AG04450 (cell line): ENCODE measurements at regions not wholly inside any gene's neighbourhood (a gene's known extent, or its start where the extent isn't known, plus 50 kb on each side); places are given as distances from the start of the nearest gene placed in this dataset.
"Not testable (repeated sequence)": the region's sequence is repeated elsewhere in the genome, so short reads cannot be mapped to it uniquely, and the experiment has no call there.

Source experiments
- CTCF ChIA-PET: fragments of 300-600, 350-600 bp; formaldehyde crosslinking; extraction: SDS; loops from one replicate; lab custom pipeline; 2022; ENCODE audit warnings: antibody characterized with exemption, inconsistent platforms; lab: Charles Lee
- POLR2A ChIA-PET: fragments of 350-600 bp; formaldehyde crosslinking; extraction: SDS; loops from one replicate; lab custom pipeline; 2021; ENCODE audit warnings: antibody characterized with exemption, inconsistent platforms; lab: Yijun Ruan, JAX
- DNase-seq: peaks from one replicate; pipeline ENCODE4 v3.0.0-alpha.2; 2011; ENCODE audit warnings: low read depth, low spot score
- H3K27ac ChIP-seq: one replicate; pipeline ENCODE4 v1.5.1; 2012; ENCODE audit warnings: low read depth, low read length, control low read depth
- H3K27me3 ChIP-seq: one replicate; pipeline ENCODE4 v1.6.0; 2012; ENCODE audit warnings: low read length; ENCODE audit not compliant: control insufficient read depth, insufficient read depth
- H3K4me3 ChIP-seq: 2 replicates; pipeline ENCODE4 v1.5.1; 2011; ENCODE audit warnings: mild to moderate bottlenecking, low read depth, low read length, control low read depth
- H3K9me3 ChIP-seq: 2 replicates; pipeline ENCODE4 v1.5.1; 2012; ENCODE audit warnings: low read length; ENCODE audit not compliant: control insufficient read depth, insufficient read depth
- TF ChIP-seq, protein P1 (sequence below): IDR thresholded peaks from 2 replicates; pipeline ENCODE4 v1.5.1; 2011; ENCODE audit warnings: low read depth, low read length, control low read depth, inconsistent platforms

- ChIA-PET POLR2A (no interaction called here), CTCF (no interaction called here)
- H3K27ac ChIP-seq = no peak overlapping the region
- TF ChIP-seq, protein P1, sequence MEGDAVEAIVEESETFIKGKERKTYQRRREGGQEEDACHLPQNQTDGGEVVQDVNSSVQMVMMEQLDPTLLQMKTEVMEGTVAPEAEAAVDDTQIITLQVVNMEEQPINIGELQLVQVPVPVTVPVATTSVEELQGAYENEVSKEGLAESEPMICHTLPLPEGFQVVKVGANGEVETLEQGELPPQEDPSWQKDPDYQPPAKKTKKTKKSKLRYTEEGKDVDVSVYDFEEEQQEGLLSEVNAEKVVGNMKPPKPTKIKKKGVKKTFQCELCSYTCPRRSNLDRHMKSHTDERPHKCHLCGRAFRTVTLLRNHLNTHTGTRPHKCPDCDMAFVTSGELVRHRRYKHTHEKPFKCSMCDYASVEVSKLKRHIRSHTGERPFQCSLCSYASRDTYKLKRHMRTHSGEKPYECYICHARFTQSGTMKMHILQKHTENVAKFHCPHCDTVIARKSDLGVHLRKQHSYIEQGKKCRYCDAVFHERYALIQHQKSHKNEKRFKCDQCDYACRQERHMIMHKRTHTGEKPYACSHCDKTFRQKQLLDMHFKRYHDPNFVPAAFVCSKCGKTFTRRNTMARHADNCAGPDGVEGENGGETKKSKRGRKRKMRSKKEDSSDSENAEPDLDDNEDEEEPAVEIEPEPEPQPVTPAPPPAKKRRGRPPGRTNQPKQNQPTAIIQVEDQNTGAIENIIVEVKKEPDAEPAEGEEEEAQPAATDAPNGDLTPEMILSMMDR = no peak
- no peak overlapping the region for H3K4me3 ChIP-seq
- H3K27me3 ChIP-seq = no peaks in the 10 kb centered on the region
- peaks cover 5% of the 10 kb centered on the region for H3K9me3 ChIP-seq
- DNase-seq = no peak
These were observed 51.0 kb upstream of the IRX5 start for GRCh38 chr16:54879681-54880080.

DNA sequence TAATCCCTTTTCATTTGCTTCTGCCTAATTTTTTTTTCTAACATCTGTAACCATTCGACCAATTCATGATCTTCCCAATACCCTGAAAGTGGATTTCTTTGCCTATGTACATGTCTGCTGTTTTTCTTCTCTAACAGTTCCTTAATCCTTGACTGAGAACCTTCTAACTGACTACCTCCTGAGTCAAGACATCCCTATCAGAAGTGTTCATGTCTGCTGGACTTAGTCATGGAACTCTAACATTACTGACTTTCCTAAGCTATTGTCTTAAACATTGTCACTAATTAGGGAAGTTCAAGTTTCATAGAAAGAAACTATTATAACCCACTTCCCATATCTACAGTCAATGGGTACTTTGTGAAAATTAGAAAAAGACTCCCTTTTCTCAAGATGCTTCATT lies 52.4 kb upstream of the IRX5 start:
- Histone ChIP-seq H3K27me3 (no peaks in the 10 kb centered on the region), H3K9me3 (no peaks in the 10 kb centered on the region; the same call in 1 of the 2 replicates), H3K4me3 (no peak overlapping the region), H3K27ac (no peak overlapping the region)
- TF ChIP-seq, protein P1 = no peak
- CTCF ChIA-PET = no interaction called here
- POLR2A ChIA-PET = no interaction called here
- DNase-seq = no peak

DNA sequence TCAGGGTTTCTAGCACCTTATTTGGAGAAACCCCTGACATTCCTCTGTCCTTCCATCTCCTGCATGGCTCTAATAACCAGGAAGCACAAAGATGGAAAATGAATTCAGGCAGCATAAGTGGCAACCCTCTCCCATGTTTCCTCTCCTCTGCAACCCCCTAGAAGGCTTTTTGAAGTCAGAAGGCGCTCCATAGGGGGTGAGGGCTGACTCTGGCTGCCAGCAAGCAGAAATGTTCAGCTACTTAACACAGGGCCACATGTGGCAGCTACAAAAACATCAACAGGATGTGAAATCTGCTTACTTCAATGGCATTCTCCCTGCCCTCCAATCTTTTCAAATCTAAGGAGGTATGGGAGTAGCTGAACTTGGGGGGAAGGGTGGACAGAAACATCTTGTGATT lies 55.2 kb upstream of the IRX5 start:
- POLR2A ChIA-PET = no interaction called here
- TF ChIP-seq, protein P1 = no peak

GRCh38 chr16:54873716-54874373 lies 56.8 kb upstream of the IRX5 start:
- H3K27ac ChIP-seq, CTCF ChIA-PET, POLR2A ChIA-PET, H3K27me3 ChIP-seq, H3K9me3 ChIP-seq, H3K4me3 ChIP-seq, DNase-seq: not testable (repeated sequence)

More for the DNA sequence above, 55.2 kb upstream of the IRX5 start:
- no peaks in the 10 kb centered on the region for H3K27me3 ChIP-seq
- H3K4me3 ChIP-seq = no peak overlapping the region
- DNase-seq = no peak
- no peaks in the 10 kb centered on the region; the same call in 1 of the 2 replicates for H3K9me3 ChIP-seq
- CTCF ChIA-PET = interaction anchor here (0.5 kb wide), 1 partner anchor 14 kb away, joined by 3 read pairs; no protein-coding TSS in a partner anchor
- H3K27ac ChIP-seq = no peak overlapping the region

GRCh38 chr16:54873071-54873470 lies 57.6 kb upstream of the IRX5 start:
- no peak overlapping the region for H3K4me3 ChIP-seq
- no peaks in the 10 kb centered on the region for H3K27me3 ChIP-seq
- POLR2A ChIA-PET = no interaction called here
- H3K27ac ChIP-seq = no peak overlapping the region
- TF ChIP-seq, protein P1 = no peak
- no peak for DNase-seq
- CTCF ChIA-PET = interaction anchor here (0.6 kb wide), 1 partner anchor 116 kb away, joined by 3 read pairs; no protein-coding TSS in a partner anchor
- H3K9me3 ChIP-seq = no peaks in the 10 kb centered on the region; the same call in 1 of the 2 replicates
